Neural progenitor cell (in vitro differentiated cells): ENCODE measurements at regions not wholly inside any gene's neighbourhood (a gene's known extent, or its start where the extent isn't known, plus 50 kb on each side); places are given as distances from the start of the nearest gene placed in this dataset.

Experiments
- DNase-seq: peaks from one replicate; pipeline ENCODE4 v3.0.0-alpha.2; 2016; ENCODE audit warnings: low spot score
- H2AFZ ChIP-seq: fragments of 200-600 bp; sonication (generic); replicated peaks from 2 replicates; pipeline ENCODE4 v1.6.1; 2016; ENCODE audit warnings: antibody characterized with exemption
- H3F3A ChIP-seq: fragments of 200-600 bp; sonication (generic); 2 replicates; pipeline ENCODE4 v1.6.1; 2016; ENCODE audit warnings: antibody characterized with exemption, low read depth
- H3K27ac ChIP-seq: fragments of 200-600 bp; sonication (generic); 2 replicates; pipeline ENCODE4 v1.5.1; 2016; ENCODE audit warnings: mild to moderate bottlenecking
- H3K27me3 ChIP-seq: fragments of 200-600 bp; sonication (generic); 2 replicates; pipeline ENCODE4 v1.6.1; 2016; ENCODE audit warnings: mild to moderate bottlenecking, moderate library complexity
- H3K36me3 ChIP-seq: fragments of 200-600 bp; sonication (generic); 2 replicates; pipeline ENCODE4 v1.5.1; 2016
- H3K4me1 ChIP-seq: fragments of 200-600 bp; sonication (generic); 2 replicates; pipeline ENCODE4 v1.6.1; 2016; ENCODE audit warnings: mixed run types
- H3K4me2 ChIP-seq: fragments of 200-600 bp; sonication (generic); 2 replicates; pipeline ENCODE4 v1.6.1; 2016
- H3K4me3 ChIP-seq: fragments of 200-600 bp; sonication (generic); 2 replicates; pipeline ENCODE4 v1.5.1; 2016
- H3K79me2 ChIP-seq: fragments of 200-600 bp; sonication (generic); 2 replicates; pipeline ENCODE4 v1.6.1; 2016; ENCODE audit warnings: low read depth
- H3K9ac ChIP-seq: fragments of 200-600 bp; sonication (generic); 2 replicates; pipeline ENCODE4 v1.6.1; 2016
- H3K9me3 ChIP-seq: fragments of 200-600 bp; sonication (generic); 2 replicates; pipeline ENCODE4 v1.5.1; 2016; ENCODE audit warnings: low read depth
- H4K20me1 ChIP-seq: fragments of 200-600 bp; sonication (generic); 2 replicates; pipeline ENCODE4 v1.6.1; 2016; ENCODE audit warnings: low read depth
- H3K27ac Mint-ChIP-seq: 3 replicates; pipeline ENCODE4 v1.8.0; 2021; ENCODE audit warnings: mixed read lengths
- H3K27me3 Mint-ChIP-seq: 2 replicates; pipeline ENCODE4 v1.8.0; 2022; ENCODE audit warnings: low read depth, mild to moderate bottlenecking, inconsistent platforms, moderate library complexity, mixed read lengths; ENCODE audit not compliant: insufficient read depth
- H3K36me3 Mint-ChIP-seq: 3 replicates; pipeline ENCODE4 v1.8.0; 2021; ENCODE audit warnings: mixed read lengths
- H3K4me1 Mint-ChIP-seq: 3 replicates; pipeline ENCODE4 v1.8.0; 2021; ENCODE audit warnings: mixed read lengths
- H3K4me3 Mint-ChIP-seq: 3 replicates; pipeline ENCODE4 v1.8.0; 2021; ENCODE audit warnings: mild to moderate bottlenecking, moderate library complexity, mixed read lengths
- H3K9me3 Mint-ChIP-seq: 3 replicates; pipeline ENCODE4 v1.8.0; 2020; ENCODE audit warnings: mixed read lengths
- EZH2 ChIP-seq: fragments of 200-600 bp; sonication (generic); IDR thresholded peaks from 2 replicates; pipeline ENCODE4 v1.6.1; 2017; ENCODE audit warnings: antibody characterized with exemption, mild to moderate bottlenecking, moderate library complexity
- EZH2phosphoT487 ChIP-seq: fragments of 200-600 bp; sonication (generic); IDR thresholded peaks from 2 replicates; pipeline ENCODE4 v1.6.1; 2017; ENCODE audit warnings: antibody characterized with exemption
- TF ChIP-seq, protein P1 (sequence below): fragments of 200-600 bp; sonication (generic); IDR thresholded peaks from 2 replicates; pipeline ENCODE4 v1.5.1; 2017; ENCODE audit warnings: antibody characterized with exemption, mild to moderate bottlenecking

DNA sequence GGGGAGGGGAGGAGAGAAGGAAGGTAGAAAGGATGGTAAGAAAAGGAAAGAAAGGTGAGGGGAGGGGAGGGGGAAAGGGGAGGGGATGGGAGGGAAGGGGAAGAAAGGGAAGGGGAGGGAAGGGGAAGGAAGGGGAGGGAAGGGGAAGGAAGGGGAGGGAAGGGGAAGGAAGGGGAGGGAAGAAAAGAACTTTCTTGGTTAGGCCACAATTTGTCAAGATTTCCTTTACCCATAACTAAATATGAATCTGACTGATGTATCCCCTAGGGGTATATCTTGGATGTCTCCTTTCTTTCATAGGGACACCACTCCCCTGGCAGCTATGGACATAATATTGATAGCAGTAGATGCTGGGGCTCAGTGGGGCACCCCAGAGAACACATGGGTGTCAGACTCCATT is 54.4 kb upstream of the PRELP start:
- Histone ChIP-seq H3K9me3 (no peaks in the 10 kb centered on the region), H2AFZ (no peak overlapping the region)
- TF ChIP-seq, protein P1, sequence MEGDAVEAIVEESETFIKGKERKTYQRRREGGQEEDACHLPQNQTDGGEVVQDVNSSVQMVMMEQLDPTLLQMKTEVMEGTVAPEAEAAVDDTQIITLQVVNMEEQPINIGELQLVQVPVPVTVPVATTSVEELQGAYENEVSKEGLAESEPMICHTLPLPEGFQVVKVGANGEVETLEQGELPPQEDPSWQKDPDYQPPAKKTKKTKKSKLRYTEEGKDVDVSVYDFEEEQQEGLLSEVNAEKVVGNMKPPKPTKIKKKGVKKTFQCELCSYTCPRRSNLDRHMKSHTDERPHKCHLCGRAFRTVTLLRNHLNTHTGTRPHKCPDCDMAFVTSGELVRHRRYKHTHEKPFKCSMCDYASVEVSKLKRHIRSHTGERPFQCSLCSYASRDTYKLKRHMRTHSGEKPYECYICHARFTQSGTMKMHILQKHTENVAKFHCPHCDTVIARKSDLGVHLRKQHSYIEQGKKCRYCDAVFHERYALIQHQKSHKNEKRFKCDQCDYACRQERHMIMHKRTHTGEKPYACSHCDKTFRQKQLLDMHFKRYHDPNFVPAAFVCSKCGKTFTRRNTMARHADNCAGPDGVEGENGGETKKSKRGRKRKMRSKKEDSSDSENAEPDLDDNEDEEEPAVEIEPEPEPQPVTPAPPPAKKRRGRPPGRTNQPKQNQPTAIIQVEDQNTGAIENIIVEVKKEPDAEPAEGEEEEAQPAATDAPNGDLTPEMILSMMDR = no peak
- TF ChIP-seq EZH2phosphoT487 = no peak
- TF ChIP-seq EZH2 = no peak

DNA sequence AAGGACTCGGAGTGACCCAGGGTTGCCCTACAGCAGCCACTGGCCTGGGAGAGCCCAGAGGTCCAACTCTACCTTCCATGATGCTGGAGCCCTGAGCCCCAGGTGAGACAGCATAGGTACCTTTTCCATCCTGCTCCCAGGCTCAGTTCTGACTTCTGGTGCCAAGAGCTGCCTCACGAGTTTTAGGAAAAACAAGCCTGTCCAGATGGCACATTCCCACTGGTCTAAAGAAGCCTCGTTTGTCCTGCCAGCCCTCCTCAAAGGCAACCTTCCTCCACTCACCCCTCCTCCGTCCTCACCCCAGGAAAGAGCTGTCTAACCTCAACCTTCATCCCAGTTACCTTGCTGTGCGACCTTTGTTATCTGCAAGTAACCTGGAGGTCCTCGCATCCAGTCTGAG is 53.5 kb upstream of the PRELP start:
- Histone ChIP-seq H3K9me3 (no peaks in the 10 kb centered on the region), H3K9ac (no peak overlapping the region), H3K27ac (no peak overlapping the region), H3K27me3 (peaks cover 4% of the 10 kb centered on the region), H3K4me2 (no peak overlapping the region), H4K20me1 (no peaks in the 10 kb centered on the region), H3K79me2 (no peaks in the 10 kb centered on the region), H3K4me1 (no peaks in the 10 kb centered on the region), H3K36me3 (no peaks in the 10 kb centered on the region), H2AFZ (no peak overlapping the region), H3K4me3 (no peak overlapping the region), H3F3A (no peaks in the 10 kb centered on the region)
- no peaks in the 10 kb centered on the region for H3K36me3 Mint-ChIP-seq
- TF ChIP-seq EZH2phosphoT487 (no peak), EZH2 (no peak)
- TF ChIP-seq, protein P1 = no peak
- H3K27me3 Mint-ChIP-seq = peaks cover 11% of the 10 kb centered on the region
- no peak for DNase-seq
- H3K4me3 Mint-ChIP-seq = no peak overlapping the region
- H3K9me3 Mint-ChIP-seq = peaks cover 3% of the 10 kb centered on the region
- H3K27ac Mint-ChIP-seq = no peak overlapping the region
- peaks cover 22% of the 10 kb centered on the region for H3K4me1 Mint-ChIP-seq

More for the DNA sequence above, 54.4 kb upstream of the PRELP start:
- peaks cover 14% of the 10 kb centered on the region for H3K4me1 Mint-ChIP-seq
- H3K4me3 Mint-ChIP-seq = no peak overlapping the region
- H3K4me1 ChIP-seq = no peaks in the 10 kb centered on the region
- H3K4me2 ChIP-seq = no peak overlapping the region
- peaks cover 9% of the 10 kb centered on the region for H3K27me3 Mint-ChIP-seq
- no peaks in the 10 kb centered on the region for H3K27me3 ChIP-seq
- no peak overlapping the region for H3K9ac ChIP-seq
- H3K36me3 Mint-ChIP-seq = no peaks in the 10 kb centered on the region
- H3K4me3 ChIP-seq = no peak overlapping the region
- peaks cover 6% of the 10 kb centered on the region for H3K9me3 Mint-ChIP-seq
- H3K36me3 ChIP-seq = no peaks in the 10 kb centered on the region
- H4K20me1 ChIP-seq = no peaks in the 10 kb centered on the region
- H3K27ac Mint-ChIP-seq = no peak overlapping the region
- no peak overlapping the region for H3K27ac ChIP-seq
- no peaks in the 10 kb centered on the region for H3K79me2 ChIP-seq
- H3F3A ChIP-seq = no peaks in the 10 kb centered on the region
- no peak for DNase-seq

DNA sequence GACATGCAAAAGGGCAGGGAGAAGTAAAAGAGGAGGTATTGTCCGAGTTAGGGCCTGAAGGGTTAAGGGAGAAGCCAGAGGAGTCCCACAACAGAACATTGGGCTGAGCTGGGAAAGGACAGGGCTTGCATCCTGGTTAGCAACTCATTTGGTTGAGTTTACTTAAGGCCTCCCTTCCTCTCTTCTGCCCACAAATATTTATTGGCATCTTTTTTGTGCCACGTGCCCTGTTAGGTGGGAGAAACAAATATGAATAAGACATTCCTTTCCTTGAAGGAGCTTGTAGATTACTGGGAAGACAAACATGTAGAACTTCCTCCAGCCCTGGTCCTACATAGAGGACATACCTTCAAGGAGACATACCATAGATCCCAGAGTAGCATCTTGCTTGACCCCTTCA is 53.0 kb upstream of the PRELP start:
- H3K9me3 ChIP-seq = no peaks in the 10 kb centered on the region
- H2AFZ ChIP-seq = no peak overlapping the region
- no peaks in the 10 kb centered on the region for H3K36me3 ChIP-seq
- no peak overlapping the region for H3K27ac ChIP-seq
- H3K4me2 ChIP-seq = no peak overlapping the region
- H3K4me3 ChIP-seq = no peak overlapping the region
- no peaks in the 10 kb centered on the region for H3K79me2 ChIP-seq
- Mint-ChIP-seq H3K4me1 (peaks cover 24% of the 10 kb centered on the region), H3K36me3 (no peaks in the 10 kb centered on the region), H3K4me3 (no peak overlapping the region), H3K9me3 (peaks cover 3% of the 10 kb centered on the region), H3K27me3 (peaks cover 13% of the 10 kb centered on the region), H3K27ac (no peak overlapping the region)
- no peaks in the 10 kb centered on the region for H3K4me1 ChIP-seq
- peaks cover 4% of the 10 kb centered on the region for H3K27me3 ChIP-seq
- H3K9ac ChIP-seq = no peak overlapping the region
- DNase-seq = no peak
- no peaks in the 10 kb centered on the region for H3F3A ChIP-seq
- TF ChIP-seq, protein P1 = no peak
- TF ChIP-seq EZH2phosphoT487 = no peak
- H4K20me1 ChIP-seq = no peaks in the 10 kb centered on the region

DNA sequence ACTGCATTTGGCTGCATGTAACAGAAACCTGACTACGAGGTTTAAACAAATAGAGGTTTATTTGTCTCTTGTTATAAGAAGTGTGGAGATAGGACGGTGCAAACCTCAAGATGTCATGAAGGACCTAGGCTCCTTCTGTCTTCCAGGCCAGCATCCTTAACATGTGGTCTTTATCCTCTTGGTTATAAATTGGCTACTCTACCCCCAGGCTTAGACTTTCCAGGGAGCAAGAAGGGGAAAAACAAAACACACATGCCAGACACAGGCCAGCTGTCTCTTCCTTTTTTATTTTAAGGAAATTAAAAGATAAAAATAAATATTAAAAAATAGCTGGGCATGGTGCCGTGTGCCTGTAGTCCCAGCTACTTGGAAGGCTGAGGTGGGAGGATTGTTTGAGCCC is 51.3 kb upstream of the PRELP start:
- no peak overlapping the region for H3K27ac ChIP-seq
- Mint-ChIP-seq H3K27me3 (peaks cover 13% of the 10 kb centered on the region), H3K4me3 (no peak overlapping the region), H3K27ac (no peak overlapping the region), H3K9me3 (peaks cover 3% of the 10 kb centered on the region), H3K4me1 (peaks cover 31% of the 10 kb centered on the region), H3K36me3 (no peaks in the 10 kb centered on the region)
- H3K36me3 ChIP-seq = no peaks in the 10 kb centered on the region
- no peak overlapping the region for H2AFZ ChIP-seq
- DNase-seq = no peak
- no peaks in the 10 kb centered on the region for H4K20me1 ChIP-seq
- TF ChIP-seq EZH2 = no peak
- TF ChIP-seq EZH2phosphoT487 = no peak
- TF ChIP-seq, protein P1 = no peak
- H3K4me2 ChIP-seq = no peak overlapping the region
- no peak overlapping the region for H3K9ac ChIP-seq
- H3K9me3 ChIP-seq = no peaks in the 10 kb centered on the region
- H3F3A ChIP-seq = no peaks in the 10 kb centered on the region
- H3K27me3 ChIP-seq = peaks cover 4% of the 10 kb centered on the region
- H3K4me3 ChIP-seq = no peak overlapping the region
- H3K4me1 ChIP-seq = no peaks in the 10 kb centered on the region
- H3K79me2 ChIP-seq = no peaks in the 10 kb centered on the region
